ENCODE measurements at regions not wholly inside any gene's neighbourhood (a gene's known extent, or its start where the extent isn't known, plus 50 kb on each side); places are given as distances from the start of the nearest gene placed in this dataset.

DNA sequence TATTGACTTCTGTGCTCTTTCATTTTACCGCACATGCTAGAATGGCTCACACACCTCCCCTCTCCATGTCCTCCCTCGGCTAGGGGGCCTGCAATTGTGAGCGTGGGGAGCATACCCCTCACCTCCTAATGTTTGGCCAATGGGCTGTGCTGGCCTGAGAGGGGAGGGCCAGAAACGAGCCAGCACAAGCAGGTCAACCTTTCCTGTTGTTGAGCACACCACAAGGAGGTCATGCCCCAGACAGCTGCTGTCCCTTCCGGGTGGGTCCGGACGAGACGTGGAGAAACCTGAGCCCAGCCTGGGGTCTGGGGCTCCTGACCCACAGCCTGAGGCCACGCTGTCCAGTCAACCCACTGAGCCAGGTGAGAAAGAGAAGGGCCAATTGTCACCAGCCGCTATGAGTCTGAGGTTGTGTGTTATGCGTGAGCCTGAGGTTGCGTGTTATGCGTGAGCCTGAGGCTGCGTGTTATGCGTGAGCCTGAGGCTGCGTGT is 77.4 kb downstream of the TTLL2 start:
- POLR2A ChIA-PET, result no interaction called here
- H2AFZ ChIP-seq (ENCODE audit: low read length), result no peak overlapping the region
- no peak for TF ChIP-seq CTCF (conservative IDR thresholded peaks at IDR 0.05; ENCODE audit: low read length)
- TF ChIP-seq EZH2phosphoT487 (IDR thresholded peaks at IDR 0.05; ENCODE audit: borderline replicate concordance, low read depth, low read length), result no peak

DNA sequence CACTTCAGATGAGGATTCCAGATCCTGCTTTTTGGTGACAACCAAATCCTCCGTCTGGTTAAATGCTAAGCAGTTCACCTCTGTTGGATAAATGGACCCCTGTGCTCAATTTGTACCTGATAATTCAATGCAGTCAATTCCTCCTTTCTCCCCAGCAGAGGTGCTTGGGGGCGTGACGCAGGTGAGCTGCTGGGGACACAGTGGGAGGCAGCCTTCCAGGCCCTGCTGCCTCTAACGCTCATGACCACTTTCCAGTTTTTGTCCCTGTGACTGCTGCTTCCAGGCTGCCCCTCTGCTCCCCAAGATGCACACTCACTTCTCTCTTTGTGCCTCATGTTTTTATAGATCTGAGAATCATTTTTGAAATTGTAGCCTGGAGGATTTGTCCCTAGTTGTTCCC is 78.5 kb downstream of the TTLL2 start:
- TF ChIP-seq CTCF (conservative IDR thresholded peaks at IDR 0.05; ENCODE audit: low read length) (no peak), EZH2phosphoT487 (IDR thresholded peaks at IDR 0.05; ENCODE audit: borderline replicate concordance, low read depth, low read length) (no peak)
- no peak for DNase-seq (ENCODE audit: low spot score)
- Histone ChIP-seq H3K27ac (ENCODE audit: low read depth, low read length, poor library complexity, severe bottlenecking) (no peak overlapping the region), H2AFZ (ENCODE audit: low read length) (no peak overlapping the region), H3K4me3 (ENCODE audit: low read depth, low read length, poor library complexity, severe bottlenecking) (no peak overlapping the region), H3K9me2 (ENCODE audit: insufficient read depth, low read length) (no peaks in the 10 kb centered on the region), H4K20me1 (ENCODE audit: insufficient read depth, low read length) (no peaks in the 10 kb centered on the region), H3K4me2 (ENCODE audit: low read length) (no peak overlapping the region), H3K9me3 (ENCODE audit: low read length) (no peaks in the 10 kb centered on the region), H3K79me2 (ENCODE audit: insufficient read depth, low read depth, low read length) (no peaks in the 10 kb centered on the region), H3K36me3 (ENCODE audit: insufficient read depth, low read length) (no peaks in the 10 kb centered on the region), H3K4me1 (ENCODE audit: insufficient read depth, low read length, poor library complexity, severe bottlenecking) (no peaks in the 10 kb centered on the region)
- no TSS peak for BruUV-seq (replicated peaks)
- ChIA-PET POLR2A (no interaction called here), CTCF (ENCODE audit: unreplicated experiment) (no interaction called here)
- intact Hi-C loops (cut with micrococcal nuclease; ENCODE audit: unreplicated experiment), result no loop called here

More for the DNA sequence above, 77.4 kb downstream of the TTLL2 start:
- Histone ChIP-seq H3K36me3 (ENCODE audit: insufficient read depth, low read length) (no peaks in the 10 kb centered on the region), H3K4me3 (ENCODE audit: low read depth, low read length, poor library complexity, severe bottlenecking) (no peak overlapping the region), H3K79me2 (ENCODE audit: insufficient read depth, low read depth, low read length) (no peaks in the 10 kb centered on the region), H3K27ac (ENCODE audit: low read depth, low read length, poor library complexity, severe bottlenecking) (no peak overlapping the region), H3K4me2 (ENCODE audit: low read length) (no peak overlapping the region), H4K20me1 (ENCODE audit: insufficient read depth, low read length) (no peaks in the 10 kb centered on the region), H3K9me3 (ENCODE audit: low read length) (no peaks in the 10 kb centered on the region), H3K4me1 (ENCODE audit: insufficient read depth, low read length, poor library complexity, severe bottlenecking) (no peaks in the 10 kb centered on the region), H3K9me2 (ENCODE audit: insufficient read depth, low read length) (no peaks in the 10 kb centered on the region)
- CTCF ChIA-PET (ENCODE audit: unreplicated experiment), result no interaction called here
- no TSS peak for BruUV-seq (replicated peaks)
- intact Hi-C loops (cut with micrococcal nuclease; ENCODE audit: unreplicated experiment), result no loop called here
- DNase-seq (ENCODE audit: low spot score), result no peak

DNA sequence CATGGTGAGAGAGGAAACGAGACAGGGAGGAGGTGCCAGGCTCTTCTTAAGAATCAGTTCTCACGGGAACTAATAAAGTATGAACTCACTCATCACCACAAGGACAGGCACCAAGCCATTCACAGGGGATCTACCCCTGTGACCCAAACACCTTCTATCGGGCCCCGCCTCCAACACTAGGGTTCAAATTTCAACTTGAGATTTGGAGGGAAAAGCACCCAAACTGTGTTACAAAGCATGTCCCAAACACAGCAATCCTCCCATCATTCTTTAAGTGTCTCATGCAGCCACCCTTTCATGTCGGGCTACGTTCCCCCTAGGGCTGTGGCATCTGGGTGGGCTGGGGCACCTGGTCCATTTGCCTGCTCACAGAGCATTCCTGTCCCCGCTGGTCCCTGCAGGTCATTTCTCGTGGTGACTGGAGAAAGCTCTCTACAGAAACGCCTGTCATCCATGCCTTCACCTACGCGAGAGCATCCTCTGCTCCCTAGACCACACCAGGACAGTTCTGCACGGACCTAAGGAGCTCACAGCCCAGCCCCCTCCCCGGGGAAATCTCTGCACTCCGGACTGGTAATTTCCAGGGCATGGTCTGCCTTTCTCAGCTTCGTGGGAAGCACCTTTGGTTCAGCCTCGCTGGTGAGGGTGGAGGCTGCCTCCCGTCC is 79.6 kb downstream of the TTLL2 start:
- Histone ChIP-seq H4K20me1 (ENCODE audit: insufficient read depth, low read length) (no peaks in the 10 kb centered on the region), H3K36me3 (ENCODE audit: insufficient read depth, low read length) (no peaks in the 10 kb centered on the region), H3K4me2 (ENCODE audit: low read length) (no peak overlapping the region), H3K9me3 (ENCODE audit: low read length) (no peaks in the 10 kb centered on the region), H3K4me1 (ENCODE audit: insufficient read depth, low read length, poor library complexity, severe bottlenecking) (no peaks in the 10 kb centered on the region), H3K27ac (ENCODE audit: low read depth, low read length, poor library complexity, severe bottlenecking) (no peak overlapping the region), H3K9me2 (ENCODE audit: insufficient read depth, low read length) (no peaks in the 10 kb centered on the region), H3K79me2 (ENCODE audit: insufficient read depth, low read depth, low read length) (no peaks in the 10 kb centered on the region), H3K4me3 (ENCODE audit: low read depth, low read length, poor library complexity, severe bottlenecking) (no peak overlapping the region), H2AFZ (ENCODE audit: low read length) (no peak overlapping the region)
- intact Hi-C loops (cut with micrococcal nuclease; ENCODE audit: unreplicated experiment), result no loop called here
- no peak for TF ChIP-seq CTCF (conservative IDR thresholded peaks at IDR 0.05; ENCODE audit: low read length)
- no peak for TF ChIP-seq EZH2phosphoT487 (IDR thresholded peaks at IDR 0.05; ENCODE audit: borderline replicate concordance, low read depth, low read length)
- BruUV-seq (replicated peaks), result no TSS peak
- POLR2A ChIA-PET, result no interaction called here
- no peak for DNase-seq (ENCODE audit: low spot score)
- CTCF ChIA-PET (ENCODE audit: unreplicated experiment), result no interaction called here
